Upper lobe of left lung (tissue), 6 donors: ENCODE measurements at regions not wholly inside any gene's neighbourhood (a gene's known extent, or its start where the extent isn't known, plus 50 kb on each side); places are given as distances from the start of the nearest gene placed in this dataset.
A peak's percentile ranks its signal among the peaks of the same experiment; 100 is the strongest.

Experiments used
- ATAC-seq, 2 donors: fragments of 200-7000 bp; cut with Tn5 transposase; one replicate each; pipeline ENCODE4 v1.9.1; 2022; ENCODE audit warnings: mild to moderate bottlenecking in 2 of 2, moderate library complexity in 2 of 2; ENCODE audit not compliant: low FRiP score in 2 of 2
- DNase-seq, 2 donors: peaks; one replicate each; pipeline ENCODE4 v3.0.0-alpha.2; 2019 to 2020
- H3K27ac ChIP-seq, 4 donors: fragments of 200-600 bp; sonication (generic); one replicate each; pipeline ENCODE4 v1.5.1; 2016 to 2019
- H3K27me3 ChIP-seq, 4 donors: fragments of 200-600 bp; sonication (generic); one replicate each; pipeline ENCODE4 v1.5.1; 2017 to 2019
- H3K36me3 ChIP-seq, 4 donors: fragments of 200-600 bp; sonication (generic); one replicate each; pipeline ENCODE4 v1.5.1; 2016 to 2019
- H3K4me1 ChIP-seq, 4 donors: fragments of 200-600 bp; sonication (generic); one replicate each; pipeline ENCODE4 v1.5.1; 2018 to 2019
- H3K4me3 ChIP-seq, 4 donors: fragments of 200-600 bp; sonication (generic); one replicate each; pipeline ENCODE4 v1.5.1; 2017 to 2019; ENCODE audit warnings: mild to moderate bottlenecking in 2 of 4, moderate library complexity in 1 of 4
- H3K9me3 ChIP-seq, 4 donors: fragments of 200-600 bp; sonication (generic); one replicate each; pipeline ENCODE4 v1.5.1; 2018 to 2019
- EP300 ChIP-seq, 4 donors: sonication (generic); formaldehyde crosslinking; IDR thresholded peaks; one replicate each; pipeline ENCODE4 v1.5.1; 2017; ENCODE audit warnings: antibody characterized with exemption in 4 of 4, control low read depth in 2 of 4
- POLR2A ChIP-seq, 4 donors: fragments of 450-650 bp; IDR thresholded peaks; one replicate each; pipeline ENCODE4 v1.5.1; 2016 to 2017; ENCODE audit warnings: antibody characterized with exemption in 4 of 4, mild to moderate bottlenecking in 2 of 4
- POLR2AphosphoS5 ChIP-seq, 2 donors: sonication (generic); formaldehyde crosslinking; IDR thresholded peaks; one replicate each; pipeline ENCODE4 v1.5.1; 2017; ENCODE audit warnings: antibody characterized with exemption in 2 of 2
- WGBS, 2 donors: methylation state at CpG; one replicate each; pipeline ENCODE4 v1.1.5; 2017 to 2018; 5-methylcytosine and 5-hydroxymethylcytosine counted together
- TF ChIP-seq, protein P1 (sequence below), 6 experiments: fragments of 450-650 bp in 4 of 6; fragments of 200-600 bp in 2 of 6; sonication (generic) in 2 of 6; IDR thresholded peaks; one replicate each; pipeline ENCODE4 v1.5.1; 2016 to 2019; ENCODE audit warnings: antibody characterized with exemption in 6 of 6
- donor health status: DM: no; HTN: no; CAD: no; lungs with moderate emphysema.
- donor health status: DM: no; HTN: yes; CAD: no; lungs with severe emphysema.

DNA sequence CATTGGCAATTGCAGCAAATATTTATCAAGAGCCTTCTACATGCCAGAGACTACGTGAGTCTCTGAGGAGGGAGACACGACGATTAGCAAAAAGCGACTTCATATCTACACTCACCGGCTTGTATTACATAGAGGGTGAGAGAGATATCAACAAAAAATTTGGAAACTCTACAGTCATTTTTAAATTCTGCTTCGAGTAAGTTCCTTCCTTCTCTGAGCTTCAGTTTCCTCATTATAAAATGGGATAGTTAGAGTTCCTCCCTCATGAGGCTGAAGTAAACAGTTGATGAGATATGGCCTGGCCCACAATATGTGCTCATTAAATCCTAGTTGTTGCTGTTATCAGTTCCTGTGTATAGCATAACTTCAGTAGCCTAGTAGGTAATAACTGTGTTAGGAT lies 64.1 kb upstream of the SIRPA start:
- H3K9me3 ChIP-seq = no peaks in the 10 kb centered on the region
- peak overlapping the region in 2 of 4 donors; percentile 11 to 27 for H3K27ac ChIP-seq
- no peak for TF ChIP-seq POLR2A (IDR thresholded peaks at IDR 0.05)
- TF ChIP-seq, protein P1, sequence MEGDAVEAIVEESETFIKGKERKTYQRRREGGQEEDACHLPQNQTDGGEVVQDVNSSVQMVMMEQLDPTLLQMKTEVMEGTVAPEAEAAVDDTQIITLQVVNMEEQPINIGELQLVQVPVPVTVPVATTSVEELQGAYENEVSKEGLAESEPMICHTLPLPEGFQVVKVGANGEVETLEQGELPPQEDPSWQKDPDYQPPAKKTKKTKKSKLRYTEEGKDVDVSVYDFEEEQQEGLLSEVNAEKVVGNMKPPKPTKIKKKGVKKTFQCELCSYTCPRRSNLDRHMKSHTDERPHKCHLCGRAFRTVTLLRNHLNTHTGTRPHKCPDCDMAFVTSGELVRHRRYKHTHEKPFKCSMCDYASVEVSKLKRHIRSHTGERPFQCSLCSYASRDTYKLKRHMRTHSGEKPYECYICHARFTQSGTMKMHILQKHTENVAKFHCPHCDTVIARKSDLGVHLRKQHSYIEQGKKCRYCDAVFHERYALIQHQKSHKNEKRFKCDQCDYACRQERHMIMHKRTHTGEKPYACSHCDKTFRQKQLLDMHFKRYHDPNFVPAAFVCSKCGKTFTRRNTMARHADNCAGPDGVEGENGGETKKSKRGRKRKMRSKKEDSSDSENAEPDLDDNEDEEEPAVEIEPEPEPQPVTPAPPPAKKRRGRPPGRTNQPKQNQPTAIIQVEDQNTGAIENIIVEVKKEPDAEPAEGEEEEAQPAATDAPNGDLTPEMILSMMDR (IDR thresholded peaks at IDR 0.05) = no peak
- no peak for TF ChIP-seq POLR2AphosphoS5 (IDR thresholded peaks at IDR 0.05)
- no peak for TF ChIP-seq EP300 (IDR thresholded peaks at IDR 0.05)
- ATAC-seq = no peak
- 44 to 66% methylated on average over 6 of the region's 6 CpGs for WGBS, 2 donors
- peaks cover 8 to 25% (median 18%) of the 10 kb centered on the region in 4 donors for H3K4me1 ChIP-seq
- no peak for DNase-seq
- H3K36me3 ChIP-seq = no peaks in the 10 kb centered on the region
- no peak overlapping the region for H3K4me3 ChIP-seq
- H3K27me3 ChIP-seq = no peaks in the 10 kb centered on the region

DNA sequence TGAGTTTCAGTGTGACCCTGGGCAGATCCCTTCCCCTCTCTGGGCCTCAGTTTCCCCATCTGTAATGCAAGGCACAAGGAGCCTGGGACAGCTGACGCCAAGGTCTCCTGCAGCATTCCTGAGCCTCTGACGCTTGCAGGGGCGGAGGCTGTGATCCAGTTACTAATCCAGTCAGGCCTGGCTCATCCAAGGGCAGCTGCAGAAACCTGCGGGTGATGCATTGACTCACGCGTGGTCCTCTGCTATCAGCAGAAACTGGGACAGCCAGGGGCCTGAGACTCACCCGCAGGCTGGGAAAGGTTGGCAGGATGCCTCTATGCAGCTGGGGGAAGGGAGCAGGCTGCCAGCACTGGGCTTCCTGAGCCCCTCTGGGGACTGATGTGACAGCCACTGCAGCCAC lies 65.0 kb upstream of the SIRPA start:
- Histone ChIP-seq H3K36me3 (no peaks in the 10 kb centered on the region), H3K9me3 (no peaks in the 10 kb centered on the region), H3K27me3 (no peaks in the 10 kb centered on the region), H3K4me1 (peaks cover 8 to 25% (median 18%) of the 10 kb centered on the region in 4 donors), H3K4me3 (no peak overlapping the region), H3K27ac (peak overlapping the region in 1 of 4 donors; percentile 11)
- TF ChIP-seq EP300 (IDR thresholded peaks at IDR 0.05) = no peak
- TF ChIP-seq POLR2AphosphoS5 (IDR thresholded peaks at IDR 0.05) = peak in 1 of 2 donors; percentile 26
- no peak for TF ChIP-seq POLR2A (IDR thresholded peaks at IDR 0.05)
- TF ChIP-seq, protein P1 (IDR thresholded peaks at IDR 0.05) = no peak
- WGBS, 2 donors = 25 to 56% methylated on average over 7 of the region's 7 CpGs
- ATAC-seq = peak; percentile 5 to 83
- DNase-seq = no peak

DNA sequence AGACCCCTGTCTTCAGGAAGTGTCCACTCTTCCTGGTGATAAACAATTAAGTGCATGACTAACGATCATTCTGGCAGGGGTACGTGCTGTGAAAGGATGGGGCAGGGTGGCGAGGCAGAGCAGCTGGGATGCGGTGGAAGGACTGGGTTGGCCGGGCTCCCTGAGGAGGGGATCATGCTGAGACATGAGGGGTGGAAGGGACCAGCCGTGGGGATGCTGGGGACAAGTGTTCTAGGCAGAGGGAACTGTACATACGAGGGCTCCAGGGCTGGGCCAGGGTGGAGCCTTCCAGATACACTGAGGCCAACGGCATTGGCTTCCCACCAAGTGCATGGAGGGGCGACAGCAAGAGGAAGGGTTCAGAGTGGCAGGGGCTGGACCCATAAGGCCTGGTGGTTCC lies 65.7 kb upstream of the SIRPA start:
- Histone ChIP-seq H3K27me3 (no peaks in the 10 kb centered on the region), H3K4me1 (peaks cover 8 to 31% (median 20%) of the 10 kb centered on the region in 4 donors)
- WGBS, 2 donors = 54 to 58% methylated on average over 9 of the region's 9 CpGs

DNA sequence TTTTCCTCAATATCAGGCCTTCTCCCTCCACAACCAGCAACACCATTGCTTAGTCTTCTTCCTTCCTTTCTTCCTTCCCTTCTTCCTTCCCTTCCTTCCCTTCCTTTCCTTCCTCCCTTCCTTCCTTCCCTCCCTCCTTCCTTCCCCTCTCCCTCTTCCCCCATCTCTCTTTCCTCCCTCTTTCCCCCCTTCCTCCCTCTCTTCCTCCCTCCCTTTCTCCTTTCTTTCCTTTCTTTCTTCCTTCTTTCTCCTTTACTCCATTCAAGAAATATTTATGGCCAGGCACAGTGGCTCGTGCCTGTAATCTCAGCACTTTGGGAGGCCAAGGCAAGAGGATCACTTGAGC lies 66.4 kb upstream of the SIRPA start:
- TF ChIP-seq, protein P1 (IDR thresholded peaks at IDR 0.05) = no peak
- TF ChIP-seq POLR2A (IDR thresholded peaks at IDR 0.05) = no peak
- TF ChIP-seq EP300 (IDR thresholded peaks at IDR 0.05) = no peak
- no peak for TF ChIP-seq POLR2AphosphoS5 (IDR thresholded peaks at IDR 0.05)
- ATAC-seq (no peak), DNase-seq (no peak)
- peaks cover 0 to 4% (median 0%) of the 10 kb centered on the region in 4 donors for H3K9me3 ChIP-seq
- 48 to 67% methylated on average over 1 of the region's 1 CpG for WGBS, 2 donors
- H3K36me3 ChIP-seq = no peaks in the 10 kb centered on the region
- H3K4me3 ChIP-seq = no peak overlapping the region
- H3K4me1 ChIP-seq = peaks cover 8 to 33% (median 24%) of the 10 kb centered on the region in 4 donors
- no peaks in the 10 kb centered on the region for H3K27me3 ChIP-seq
- peak overlapping the region in 2 of 4 donors; percentile 32 for H3K27ac ChIP-seq

More for the DNA sequence above, 65.7 kb upstream of the SIRPA start:
- Histone ChIP-seq H3K9me3 (no peaks in the 10 kb centered on the region), H3K27ac (no peak overlapping the region), H3K36me3 (no peaks in the 10 kb centered on the region), H3K4me3 (no peak overlapping the region)
- no peak for DNase-seq
- TF ChIP-seq POLR2AphosphoS5 (IDR thresholded peaks at IDR 0.05) (no peak), EP300 (IDR thresholded peaks at IDR 0.05) (no peak), POLR2A (IDR thresholded peaks at IDR 0.05) (no peak)
- TF ChIP-seq, protein P1 (IDR thresholded peaks at IDR 0.05) = no peak
- no peak for ATAC-seq
